ENCODE measurements at regions not wholly inside any gene's neighbourhood (a gene's known extent, or its start where the extent isn't known, plus 50 kb on each side); places are given as distances from the start of the nearest gene placed in this dataset.

DNA sequence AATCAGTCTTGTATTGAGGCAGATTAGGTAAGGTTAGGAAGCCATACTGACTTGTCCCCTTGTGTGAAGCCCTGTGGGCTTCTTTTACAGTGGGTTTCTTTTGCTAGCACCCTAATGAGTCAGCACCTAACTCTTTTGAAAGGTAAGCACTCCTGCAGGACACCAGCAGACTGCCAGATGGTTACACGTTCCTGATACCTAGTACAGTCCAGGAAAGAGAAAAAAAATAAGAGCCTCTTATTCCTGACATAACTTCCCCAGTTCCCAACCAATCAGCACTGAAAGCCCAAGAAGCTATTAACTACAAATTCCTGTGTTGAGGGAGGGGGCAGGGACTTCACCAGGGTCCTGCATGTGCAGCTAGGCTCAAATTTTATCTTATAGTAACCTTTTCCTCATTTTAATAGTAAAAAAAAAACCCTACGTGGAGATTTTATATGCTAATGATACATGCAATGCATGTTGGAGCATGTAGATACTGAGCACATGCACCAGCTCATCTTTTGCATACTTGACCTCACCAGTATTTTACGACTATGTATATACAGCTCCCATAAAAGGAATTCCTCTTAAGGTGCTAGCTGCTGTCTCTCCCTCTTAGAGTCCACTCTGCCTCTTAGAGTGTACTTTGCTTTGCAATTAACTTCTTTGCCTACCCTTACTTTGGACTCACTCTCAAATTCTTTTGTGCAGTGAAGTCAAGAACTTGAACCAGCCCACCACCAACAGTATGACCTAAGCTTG, 84.7 kb upstream of the RORB start:
- TF ChIP-seq EZH2phosphoT487 (IDR thresholded peaks at IDR 0.05; ENCODE audit: borderline replicate concordance, low read length) (no peak), CTCF (IDR thresholded peaks at IDR 0.05; ENCODE audit: low read depth, low read length, poor library complexity, severe bottlenecking) (no peak)
- Histone ChIP-seq H3K27ac (ENCODE audit: low read depth, low read length) (no peak overlapping the region), H3K4me2 (ENCODE audit: low read length) (no peak overlapping the region)

DNA sequence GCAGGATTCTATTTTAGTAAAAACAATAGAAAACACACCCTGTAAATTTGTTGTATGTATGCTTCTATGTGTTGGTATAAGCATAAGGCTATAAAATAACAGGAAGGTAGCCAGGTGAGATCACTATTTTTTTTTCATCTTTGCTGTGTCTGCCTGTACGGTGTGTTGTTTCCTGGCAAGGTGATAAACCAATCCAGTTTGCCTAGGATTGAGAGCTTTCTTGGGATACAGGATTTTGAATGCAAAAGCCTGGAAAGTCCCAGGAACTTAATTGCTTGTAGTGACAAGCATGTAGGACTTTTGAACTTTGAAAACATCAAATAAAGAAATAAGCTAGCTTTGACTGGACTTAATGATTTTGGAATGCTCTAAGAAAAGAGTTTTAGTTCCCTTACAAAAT, 83.3 kb upstream of the RORB start:
- Histone ChIP-seq H3K27me3 (ENCODE audit: control insufficient read depth, low read length) (no peaks in the 10 kb centered on the region), H3K9me2 (replicated peaks; ENCODE audit: control insufficient read depth, low read length) (no peaks in the 10 kb centered on the region), H3K4me3 (ENCODE audit: low read length) (no peak overlapping the region), H3K36me3 (ENCODE audit: control insufficient read depth, low read length) (no peaks in the 10 kb centered on the region), H3K27ac (ENCODE audit: low read depth, low read length) (no peak overlapping the region), H3K4me1 (ENCODE audit: control insufficient read depth, low read length) (no peaks in the 10 kb centered on the region), H3K9me3 (ENCODE audit: control insufficient read depth, insufficient read depth, low read length) (no peaks in the 10 kb centered on the region), H3K4me2 (ENCODE audit: low read length) (no peak overlapping the region), H3K79me2 (ENCODE audit: control insufficient read depth, low read length) (no peaks in the 10 kb centered on the region), H3F3A (ENCODE audit: control insufficient read depth, insufficient read depth) (no peaks in the 10 kb centered on the region), H4K20me1 (ENCODE audit: control insufficient read depth, insufficient read depth, low read depth, low read length) (no peaks in the 10 kb centered on the region)
- TF ChIP-seq EZH2phosphoT487 (IDR thresholded peaks at IDR 0.05; ENCODE audit: borderline replicate concordance, low read length) (no peak), CTCF (IDR thresholded peaks at IDR 0.05; ENCODE audit: low read depth, low read length, poor library complexity, severe bottlenecking) (no peak)

More for the DNA sequence above, 84.7 kb upstream of the RORB start:
- Histone ChIP-seq H3K9me2 (replicated peaks; ENCODE audit: control insufficient read depth, low read length) (no peaks in the 10 kb centered on the region), H3K27me3 (ENCODE audit: control insufficient read depth, low read length) (no peaks in the 10 kb centered on the region), H3K4me3 (ENCODE audit: low read length) (no peak overlapping the region), H4K20me1 (ENCODE audit: control insufficient read depth, insufficient read depth, low read depth, low read length) (no peaks in the 10 kb centered on the region), H3K36me3 (ENCODE audit: control insufficient read depth, low read length) (no peaks in the 10 kb centered on the region), H3K79me2 (ENCODE audit: control insufficient read depth, low read length) (no peaks in the 10 kb centered on the region), H3K9me3 (ENCODE audit: control insufficient read depth, insufficient read depth, low read length) (no peaks in the 10 kb centered on the region), H3F3A (ENCODE audit: control insufficient read depth, insufficient read depth) (no peaks in the 10 kb centered on the region), H3K4me1 (ENCODE audit: control insufficient read depth, low read length) (no peaks in the 10 kb centered on the region)

- Histone ChIP-seq H3K4me1 (ENCODE audit: control insufficient read depth, low read length) (no peaks in the 10 kb centered on the region), H3K27me3 (ENCODE audit: control insufficient read depth, low read length) (no peaks in the 10 kb centered on the region)
Observed at GRCh38 chr9:74414325-74414724, 82.8 kb upstream of the RORB start.

More at GRCh38 chr9:74414325-74414724, 82.8 kb upstream of the RORB start:
- TF ChIP-seq EZH2phosphoT487 (IDR thresholded peaks at IDR 0.05; ENCODE audit: borderline replicate concordance, low read length) (no peak), CTCF (IDR thresholded peaks at IDR 0.05; ENCODE audit: low read depth, low read length, poor library complexity, severe bottlenecking) (no peak)
- Histone ChIP-seq H3K27ac (ENCODE audit: low read depth, low read length) (no peak overlapping the region), H3K9me3 (ENCODE audit: control insufficient read depth, insufficient read depth, low read length) (no peaks in the 10 kb centered on the region), H3K9me2 (replicated peaks; ENCODE audit: control insufficient read depth, low read length) (no peaks in the 10 kb centered on the region), H3K36me3 (ENCODE audit: control insufficient read depth, low read length) (no peaks in the 10 kb centered on the region), H3K4me2 (ENCODE audit: low read length) (no peak overlapping the region), H3K79me2 (ENCODE audit: control insufficient read depth, low read length) (no peaks in the 10 kb centered on the region), H3K4me3 (ENCODE audit: low read length) (no peak overlapping the region), H4K20me1 (ENCODE audit: control insufficient read depth, insufficient read depth, low read depth, low read length) (no peaks in the 10 kb centered on the region), H3F3A (ENCODE audit: control insufficient read depth, insufficient read depth) (no peaks in the 10 kb centered on the region)

Data from DOHH2 (cell line).